Neural cell (in vitro differentiated cells): ENCODE measurements at regions not wholly inside any gene's neighbourhood (a gene's known extent, or its start where the extent isn't known, plus 50 kb on each side); places are given as distances from the start of the nearest gene placed in this dataset.

Source experiments
- EZH2 ChIP-seq: fragments of 200-600, 300-800 bp; shearing (Covaris generic), sonication (generic); IDR thresholded peaks from 2 replicates; pipeline ENCODE4 v1.6.1; 2014; ENCODE audit warnings: antibody characterized with exemption, low read length, borderline replicate concordance, mild to moderate bottlenecking; ENCODE audit not compliant: insufficient read depth, poor library complexity, severe bottlenecking
- TF ChIP-seq, protein P1 (sequence below): fragments of 450-650 bp; IDR thresholded peaks from 2 replicates; pipeline ENCODE4 v1.5.1; 2014; ENCODE audit warnings: antibody characterized with exemption, mild to moderate bottlenecking, moderate library complexity; ENCODE audit not compliant: poor library complexity, severe bottlenecking

DNA sequence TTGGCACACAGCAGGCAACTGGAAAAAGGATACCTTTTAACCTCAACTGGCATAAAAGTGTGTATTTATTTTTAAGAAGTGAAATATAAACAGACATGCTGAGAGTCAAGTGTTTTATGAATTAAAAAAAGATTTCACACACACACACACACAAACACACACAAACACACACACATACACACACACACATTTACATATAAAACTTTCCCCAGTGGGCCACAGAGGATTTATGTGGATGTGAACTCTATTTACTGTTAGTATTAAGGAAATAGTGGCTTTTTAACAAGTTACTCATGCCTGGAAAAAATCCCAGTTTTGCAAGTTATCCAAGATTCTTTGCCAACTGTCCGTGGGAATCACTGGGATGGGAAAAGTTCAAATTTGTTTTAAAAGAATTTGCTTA, 725.9 kb upstream of the NR2F2 start:
- TF ChIP-seq, protein P1, sequence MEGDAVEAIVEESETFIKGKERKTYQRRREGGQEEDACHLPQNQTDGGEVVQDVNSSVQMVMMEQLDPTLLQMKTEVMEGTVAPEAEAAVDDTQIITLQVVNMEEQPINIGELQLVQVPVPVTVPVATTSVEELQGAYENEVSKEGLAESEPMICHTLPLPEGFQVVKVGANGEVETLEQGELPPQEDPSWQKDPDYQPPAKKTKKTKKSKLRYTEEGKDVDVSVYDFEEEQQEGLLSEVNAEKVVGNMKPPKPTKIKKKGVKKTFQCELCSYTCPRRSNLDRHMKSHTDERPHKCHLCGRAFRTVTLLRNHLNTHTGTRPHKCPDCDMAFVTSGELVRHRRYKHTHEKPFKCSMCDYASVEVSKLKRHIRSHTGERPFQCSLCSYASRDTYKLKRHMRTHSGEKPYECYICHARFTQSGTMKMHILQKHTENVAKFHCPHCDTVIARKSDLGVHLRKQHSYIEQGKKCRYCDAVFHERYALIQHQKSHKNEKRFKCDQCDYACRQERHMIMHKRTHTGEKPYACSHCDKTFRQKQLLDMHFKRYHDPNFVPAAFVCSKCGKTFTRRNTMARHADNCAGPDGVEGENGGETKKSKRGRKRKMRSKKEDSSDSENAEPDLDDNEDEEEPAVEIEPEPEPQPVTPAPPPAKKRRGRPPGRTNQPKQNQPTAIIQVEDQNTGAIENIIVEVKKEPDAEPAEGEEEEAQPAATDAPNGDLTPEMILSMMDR, result no peak
- TF ChIP-seq EZH2, result no peak
